ENCODE measurements at regions not wholly inside any gene's neighbourhood (a gene's known extent, or its start where the extent isn't known, plus 50 kb on each side); places are given as distances from the start of the nearest gene placed in this dataset.

DNA sequence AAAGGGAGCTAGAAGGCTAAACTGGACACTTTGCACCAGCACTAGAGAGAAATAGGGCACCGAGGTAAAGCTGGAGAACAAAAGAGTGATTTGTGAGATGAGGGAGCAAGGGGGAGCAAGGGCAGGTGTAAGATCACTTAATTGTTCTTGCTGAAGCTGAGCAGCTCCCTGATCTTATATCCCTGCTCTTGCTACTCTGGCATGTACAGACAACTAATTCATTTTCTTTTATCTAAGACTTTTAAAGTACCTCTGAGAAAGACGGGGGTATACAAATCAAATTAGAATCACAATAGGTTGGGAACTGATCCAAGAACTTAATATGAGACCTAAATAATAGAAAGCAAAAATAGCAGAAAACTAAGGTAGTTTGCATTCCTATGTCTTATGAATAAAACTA is 381.7 kb upstream of the POU3F2 start:
- in situ Hi-C loops (cut with MboI; ENCODE audit: low pct_unique_long_range_greater_than_20kb, low sequenced_read_pairs), result no loop called here
- DNase-seq, result no peak

DNA sequence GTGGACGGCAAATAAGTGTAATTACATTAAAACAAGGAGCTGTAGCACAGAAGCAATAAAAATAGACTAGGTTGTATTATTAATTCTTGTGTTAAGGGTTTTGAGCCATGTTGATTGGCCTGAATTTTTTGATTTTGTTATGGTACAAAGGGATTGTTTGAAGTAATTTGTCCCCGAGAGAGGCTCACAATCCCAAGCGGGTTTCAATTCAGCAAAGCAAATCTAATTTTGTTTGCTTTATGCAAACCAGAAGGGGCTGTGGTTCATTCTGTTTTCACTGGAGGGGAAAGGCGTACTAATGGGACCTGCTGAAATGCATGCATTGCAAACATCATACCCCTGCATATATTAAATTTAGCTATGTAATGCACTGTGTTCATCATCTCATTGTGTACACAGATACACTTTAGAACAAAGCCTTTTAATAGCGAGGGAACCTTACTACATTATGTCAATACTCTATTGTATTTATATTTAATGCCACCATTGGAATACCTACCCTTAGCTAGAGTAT is 379.5 kb upstream of the POU3F2 start:
- in situ Hi-C loops (cut with MboI; ENCODE audit: low pct_unique_long_range_greater_than_20kb, low sequenced_read_pairs), result no loop called here
- DNase-seq, result no peak

DNA sequence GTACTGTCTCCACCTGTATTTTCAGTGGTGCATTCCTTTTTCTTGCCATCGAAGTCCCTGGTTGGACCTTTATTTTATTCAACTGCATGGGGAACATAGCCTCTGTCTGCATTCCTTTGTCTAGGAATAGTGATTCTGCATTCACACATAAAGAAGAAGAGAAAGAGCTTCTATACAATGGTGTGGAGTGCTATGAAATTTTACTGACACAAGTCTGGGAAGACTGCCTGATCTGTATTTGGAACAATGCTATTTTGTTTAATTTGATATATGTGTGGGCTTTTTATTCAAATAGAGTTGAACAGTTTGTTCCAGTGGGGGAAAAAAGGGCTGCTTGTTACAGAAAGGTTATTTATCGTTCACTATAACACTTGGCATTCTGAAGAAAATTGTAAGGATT is 375.7 kb upstream of the POU3F2 start:
- in situ Hi-C loops (cut with MboI; ENCODE audit: low pct_unique_long_range_greater_than_20kb, low sequenced_read_pairs), result no loop called here
- DNase-seq, result no peak

DNA sequence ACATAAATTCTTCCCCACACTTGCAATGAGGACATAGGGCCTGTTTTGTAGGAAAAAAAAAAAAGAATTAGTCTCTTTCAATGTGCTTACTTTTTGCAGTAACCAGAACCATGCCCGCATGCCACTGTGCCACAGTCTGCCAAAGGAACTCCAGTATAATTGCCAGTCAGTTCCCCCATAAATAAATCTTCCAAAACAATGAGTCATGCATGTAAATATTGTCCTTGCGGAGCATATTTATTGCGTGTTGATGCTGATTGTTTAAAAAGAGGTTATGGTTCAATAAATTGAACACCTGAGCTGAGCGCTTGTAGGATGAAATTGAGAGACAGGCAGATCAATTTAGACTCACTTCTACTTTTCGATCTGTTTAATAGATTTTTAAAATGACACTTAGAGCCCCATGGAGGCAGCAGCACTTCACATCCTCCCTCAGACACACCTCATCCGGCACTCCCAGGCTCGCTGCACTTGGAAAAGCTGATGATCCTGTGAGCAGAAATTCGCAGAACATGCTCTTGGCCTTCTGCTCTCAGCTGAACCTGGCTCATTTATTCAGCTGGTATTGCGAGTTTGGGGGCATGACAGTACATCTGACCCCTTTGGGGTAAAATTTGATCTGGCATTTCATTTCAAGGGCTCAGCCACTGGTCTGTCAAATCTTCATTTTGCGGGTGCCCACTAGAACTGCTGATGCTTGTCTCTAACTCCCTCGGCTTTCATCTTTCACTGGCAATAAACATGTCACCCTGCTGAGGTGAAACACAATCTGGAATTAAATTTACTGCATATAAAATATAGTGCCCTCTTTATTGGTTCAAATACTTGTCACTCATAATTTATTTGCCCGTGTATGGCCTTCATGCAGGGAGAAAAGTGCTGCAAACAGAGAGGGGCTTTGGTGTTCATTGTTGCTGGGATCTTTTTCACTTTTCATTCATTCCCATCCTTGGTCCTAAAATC is 371.1 kb upstream of the POU3F2 start:
- DNase-seq, result no peak
- in situ Hi-C loops (cut with MboI; ENCODE audit: low pct_unique_long_range_greater_than_20kb, low sequenced_read_pairs), result no loop called here

DNA sequence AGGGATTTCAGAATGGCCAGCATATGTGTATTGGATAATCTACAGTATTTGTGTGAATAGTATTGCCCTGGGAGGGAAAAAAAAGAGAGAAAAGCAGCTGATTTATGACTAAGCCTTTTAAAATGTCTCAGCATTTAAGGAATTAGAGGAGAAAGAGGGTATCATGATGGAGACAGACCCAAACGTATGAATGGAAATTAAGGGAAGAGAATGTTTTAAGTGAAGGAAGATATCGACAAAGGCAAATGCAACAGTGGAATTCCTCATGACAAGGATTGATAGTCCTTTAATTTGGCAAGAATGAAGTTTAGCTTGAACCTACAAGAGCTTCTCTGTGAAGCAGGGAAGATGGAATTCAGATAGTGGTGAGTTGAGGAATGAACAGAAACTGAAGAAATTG is 367.3 kb upstream of the POU3F2 start:
- in situ Hi-C loops (cut with MboI; ENCODE audit: low pct_unique_long_range_greater_than_20kb, low sequenced_read_pairs), result no loop called here
- DNase-seq, result no peak

DNA sequence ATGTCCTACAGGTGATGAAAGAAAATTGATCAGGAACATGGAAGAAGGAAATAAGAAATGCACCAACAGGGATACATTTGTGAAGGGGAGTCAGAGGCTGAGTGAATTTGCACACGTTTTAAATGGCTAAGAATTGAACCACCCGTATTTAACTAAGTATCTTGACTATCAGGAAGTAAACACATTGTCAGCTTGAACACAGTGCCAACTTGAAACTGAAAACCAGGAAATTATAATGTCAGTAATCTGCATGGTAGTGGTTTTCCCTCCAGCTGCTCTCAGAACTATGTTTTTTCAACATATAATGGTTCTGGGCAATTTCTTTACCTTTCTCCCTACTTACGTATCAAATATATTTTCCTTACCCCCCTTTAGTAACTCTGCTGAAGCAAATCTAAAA is 366.5 kb upstream of the POU3F2 start:
- no peak for DNase-seq
- in situ Hi-C loops (cut with MboI; ENCODE audit: low pct_unique_long_range_greater_than_20kb, low sequenced_read_pairs), result no loop called here

DNA sequence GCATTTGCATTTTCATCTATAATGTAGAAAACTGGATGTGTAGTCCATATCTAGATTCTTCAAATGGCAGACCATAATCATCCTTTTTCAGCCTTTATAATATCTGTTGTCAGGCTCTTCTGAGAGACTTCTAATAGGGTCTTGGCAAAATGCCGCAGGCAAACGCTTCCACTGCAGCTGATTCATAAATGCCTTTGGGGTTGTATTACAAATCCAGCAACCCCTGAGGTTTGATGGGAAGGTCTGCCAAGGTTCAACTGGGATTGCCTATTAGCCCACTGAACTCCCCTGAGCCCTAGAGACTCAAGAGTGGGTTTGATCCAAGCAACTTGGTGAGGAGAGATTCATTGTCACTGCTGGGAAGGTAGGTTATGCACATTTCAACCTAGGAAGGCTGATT is 365.2 kb upstream of the POU3F2 start:
- no peak for DNase-seq
- in situ Hi-C loops (cut with MboI; ENCODE audit: low pct_unique_long_range_greater_than_20kb, low sequenced_read_pairs), result no loop called here

DNA sequence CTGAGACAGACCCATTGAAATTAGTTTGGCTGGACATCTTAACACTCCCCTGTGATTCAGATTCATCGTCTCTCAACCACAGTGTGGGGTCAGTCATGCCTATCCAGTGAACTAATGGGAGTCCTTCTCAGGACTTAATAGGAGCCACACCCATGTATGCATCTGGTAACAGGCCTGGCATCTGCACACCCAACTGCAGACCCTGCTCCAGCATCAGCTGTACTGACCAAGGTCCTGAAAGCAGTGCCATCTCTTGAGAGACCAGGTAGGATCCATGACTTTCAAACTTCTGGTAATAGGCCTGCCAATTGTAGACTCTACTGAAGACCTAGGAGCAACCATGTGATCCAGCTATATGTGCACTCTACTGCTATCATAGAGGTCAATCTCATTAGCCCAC is 363.6 kb upstream of the POU3F2 start:
- no peak for DNase-seq
- in situ Hi-C loops (cut with MboI; ENCODE audit: low pct_unique_long_range_greater_than_20kb, low sequenced_read_pairs), result no loop called here

DNA sequence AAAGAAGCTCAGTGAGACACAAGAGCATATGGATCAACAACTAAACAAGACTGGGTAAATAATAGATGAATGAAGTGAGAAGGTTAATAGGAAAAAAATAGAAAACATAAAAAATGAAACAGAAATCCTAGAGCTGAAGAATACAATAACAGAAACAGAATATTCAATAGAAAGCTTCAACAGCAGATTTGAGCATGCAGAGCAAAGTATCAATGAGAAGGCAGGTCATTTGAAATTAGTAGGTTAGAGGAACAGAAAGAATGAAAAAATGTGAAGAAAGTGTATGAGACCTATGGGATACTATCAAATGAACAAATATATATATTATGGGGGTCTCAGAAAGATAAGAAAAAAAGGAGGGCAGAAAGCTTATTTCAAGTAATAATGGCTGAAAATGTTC is 362.9 kb upstream of the POU3F2 start:
- in situ Hi-C loops (cut with MboI; ENCODE audit: low pct_unique_long_range_greater_than_20kb, low sequenced_read_pairs), result no loop called here
- no peak for DNase-seq

DNA sequence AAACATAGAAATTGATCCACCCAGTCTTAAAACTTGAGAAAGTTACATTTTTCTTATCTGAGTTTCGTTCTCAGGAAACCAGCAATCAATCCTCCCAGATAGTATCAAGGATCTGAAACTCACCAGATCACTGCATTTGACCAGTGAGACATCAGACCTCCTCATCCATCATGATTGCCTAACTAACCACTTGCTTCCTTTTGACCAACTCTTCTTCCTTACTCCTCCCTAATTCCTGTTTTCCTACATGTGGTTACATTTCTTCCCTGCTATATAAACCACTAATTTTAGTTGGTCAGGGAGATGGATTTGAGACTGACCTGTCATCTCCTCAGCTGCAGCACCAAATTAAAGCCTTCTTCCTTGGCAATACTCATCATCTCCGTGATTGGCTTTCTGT is 357.1 kb upstream of the POU3F2 start:
- in situ Hi-C loops (cut with MboI; ENCODE audit: low pct_unique_long_range_greater_than_20kb, low sequenced_read_pairs), result no loop called here
- no peak for DNase-seq

DNA sequence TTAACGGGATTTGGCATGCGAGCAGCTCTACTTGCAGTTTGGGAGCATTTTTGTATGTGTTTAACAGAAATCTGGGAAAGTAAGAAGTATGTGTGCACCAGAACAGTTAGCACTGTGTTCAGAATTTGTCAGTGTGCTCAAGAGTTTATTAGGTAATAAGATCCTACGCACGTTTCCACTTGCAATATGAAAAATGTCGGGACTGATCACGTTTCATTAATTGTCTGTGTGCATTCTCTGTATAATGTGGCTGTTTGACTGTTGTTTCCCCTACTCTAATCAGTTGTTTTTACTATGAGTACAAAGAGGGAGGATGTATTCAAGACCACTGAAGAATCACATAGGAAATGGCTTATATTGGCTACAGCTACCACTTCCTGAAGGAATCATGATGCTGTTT is 349.7 kb upstream of the POU3F2 start:
- DNase-seq, result no peak
- in situ Hi-C loops (cut with MboI; ENCODE audit: low pct_unique_long_range_greater_than_20kb, low sequenced_read_pairs), result no loop called here

DNA sequence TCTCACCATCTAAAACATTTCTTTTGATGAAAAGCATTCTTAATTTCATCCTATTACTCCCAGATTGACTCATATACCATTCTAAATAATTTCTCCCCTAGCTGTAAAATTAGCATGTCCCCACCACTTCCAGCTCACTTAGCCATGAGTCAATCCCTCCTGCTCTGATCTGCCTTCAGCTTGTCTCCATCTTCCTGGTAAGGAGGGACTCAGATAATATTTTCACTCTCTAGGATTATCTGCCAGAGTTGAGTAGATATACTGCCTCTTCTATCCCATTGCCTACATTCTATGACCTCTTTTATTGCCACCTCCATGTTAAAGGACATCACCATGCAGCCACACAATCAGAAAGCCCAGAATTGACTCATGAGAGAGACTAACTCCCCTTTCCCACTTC is 348.8 kb upstream of the POU3F2 start:
- no peak for DNase-seq
- in situ Hi-C loops (cut with MboI; ENCODE audit: low pct_unique_long_range_greater_than_20kb, low sequenced_read_pairs), result no loop called here

DNA sequence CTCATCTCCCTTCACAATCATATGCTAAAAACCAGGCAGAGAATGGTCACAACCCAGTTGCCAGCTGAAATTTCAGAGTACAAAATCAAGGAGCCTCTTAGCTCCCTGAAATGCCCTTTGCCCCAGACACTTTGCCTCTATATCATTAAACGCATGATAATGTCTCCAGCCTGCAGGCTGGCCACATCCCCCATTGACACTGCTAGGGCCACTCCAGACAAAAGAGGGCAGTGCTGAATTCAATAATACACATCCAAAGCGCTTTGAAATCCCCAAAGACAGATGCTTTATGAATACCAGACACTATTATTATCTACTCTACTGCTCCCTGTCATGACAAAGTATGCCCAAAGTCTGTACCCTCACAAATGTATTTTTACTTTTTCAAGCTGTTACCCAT is 348.3 kb upstream of the POU3F2 start:
- in situ Hi-C loops (cut with MboI; ENCODE audit: low pct_unique_long_range_greater_than_20kb, low sequenced_read_pairs), result no loop called here
- DNase-seq, result no peak

DNA sequence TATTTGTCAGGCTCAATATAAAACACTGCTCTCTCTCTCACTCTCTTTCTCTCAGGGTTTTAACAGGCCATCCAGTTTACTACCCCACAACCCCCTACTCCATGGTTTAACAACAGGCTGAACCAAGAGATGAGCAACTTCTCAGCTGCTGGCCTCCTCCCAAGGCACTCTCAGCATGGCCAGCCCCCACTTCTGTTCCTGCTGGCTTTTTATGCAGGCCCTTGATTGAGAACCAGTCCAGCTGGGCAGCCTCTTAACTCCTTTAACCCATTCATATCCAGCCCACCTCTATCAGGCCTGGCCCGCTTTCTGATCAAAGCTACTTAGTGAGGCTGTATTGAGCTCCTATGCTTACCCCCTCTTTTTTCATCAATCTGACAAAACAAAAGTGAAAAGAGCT is 346.8 kb upstream of the POU3F2 start:
- in situ Hi-C loops (cut with MboI; ENCODE audit: low pct_unique_long_range_greater_than_20kb, low sequenced_read_pairs), result no loop called here
- DNase-seq, result no peak

DNA sequence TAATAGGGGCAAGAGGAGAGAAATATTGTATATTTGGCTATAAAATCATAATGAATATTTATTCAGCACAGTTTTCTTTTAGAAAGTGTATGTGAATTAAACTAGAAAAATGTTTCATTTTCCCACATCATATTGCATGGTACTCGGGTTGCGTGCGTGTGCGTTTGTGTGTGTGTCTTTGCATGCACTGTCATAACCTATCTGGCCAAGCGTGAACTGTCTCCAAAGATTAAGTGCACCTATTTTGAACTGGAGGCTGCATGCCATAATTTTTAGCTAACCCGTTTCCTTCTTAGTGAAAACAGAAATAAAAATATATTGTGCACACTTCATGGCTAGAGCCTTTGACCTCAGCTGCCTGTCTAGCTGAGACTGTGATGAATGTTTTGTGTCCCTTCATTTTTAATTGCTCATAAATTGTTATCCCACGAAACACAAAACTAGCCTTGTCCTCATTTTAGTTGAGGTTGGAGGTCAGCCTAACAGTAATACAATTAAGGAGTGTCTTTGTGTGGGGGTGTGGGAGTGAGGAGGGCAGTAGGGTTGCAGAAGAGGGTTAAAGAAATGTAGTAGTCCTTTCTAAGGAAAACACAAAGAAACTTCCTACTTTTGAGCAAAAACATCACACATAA is 336.1 kb upstream of the POU3F2 start:
- in situ Hi-C loops (cut with MboI; ENCODE audit: low pct_unique_long_range_greater_than_20kb, low sequenced_read_pairs), result no loop called here
- no peak for DNase-seq

DNA sequence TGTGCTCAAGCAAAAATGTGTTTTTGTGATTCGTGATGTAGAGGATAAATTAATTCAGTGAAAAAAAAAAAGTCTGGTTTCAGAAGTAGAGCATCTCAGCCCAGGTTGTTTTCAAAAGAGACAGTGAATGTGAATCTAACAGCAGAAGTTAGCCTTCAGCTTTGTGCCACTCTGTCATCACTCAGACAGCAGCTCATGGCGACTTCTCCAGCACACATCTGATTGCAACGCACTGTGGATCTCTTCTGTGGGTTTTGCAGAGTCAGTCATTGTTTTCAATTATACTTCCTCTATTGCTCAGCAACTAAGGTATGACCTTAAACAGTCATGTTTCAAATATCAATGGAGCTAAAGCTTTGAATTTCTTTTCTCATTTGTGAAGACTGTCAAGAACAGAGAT is 335.5 kb upstream of the POU3F2 start:
- peak; percentile 1 for DNase-seq
- in situ Hi-C loops (cut with MboI; ENCODE audit: low pct_unique_long_range_greater_than_20kb, low sequenced_read_pairs), result no loop called here

DNA sequence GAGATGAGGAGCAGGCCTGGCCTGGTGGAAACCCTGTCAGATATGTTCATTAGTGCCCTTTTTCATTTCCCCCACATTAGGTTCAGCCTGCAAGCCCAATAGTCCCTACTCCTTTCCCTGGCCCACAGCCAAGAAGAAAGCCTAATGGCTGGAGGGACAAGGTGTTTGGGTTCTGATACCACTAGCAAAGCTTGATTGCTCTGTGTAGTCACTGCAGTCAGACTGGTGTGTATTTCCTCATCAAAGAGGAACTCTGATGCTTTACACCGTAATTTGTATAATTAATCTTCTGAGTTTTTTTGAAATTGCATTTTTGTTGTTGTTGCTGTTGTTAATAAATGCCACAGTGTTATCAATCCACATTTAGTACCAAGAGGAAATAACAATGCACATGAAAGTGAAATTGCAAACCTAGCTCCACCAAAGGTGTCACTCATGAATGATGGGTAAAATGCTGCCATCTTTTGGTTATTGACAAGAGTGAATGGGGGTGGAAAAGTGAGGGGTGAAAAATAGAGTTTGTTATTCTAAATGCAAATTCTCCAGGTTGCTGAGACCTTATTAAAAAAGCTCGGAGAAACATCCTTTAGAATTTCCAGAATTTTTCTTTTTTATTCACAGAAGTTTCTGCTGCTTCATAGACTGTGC is 320.2 kb upstream of the POU3F2 start:
- no peak for DNase-seq
- in situ Hi-C loops (cut with MboI; ENCODE audit: low pct_unique_long_range_greater_than_20kb, low sequenced_read_pairs), result no loop called here

DNA sequence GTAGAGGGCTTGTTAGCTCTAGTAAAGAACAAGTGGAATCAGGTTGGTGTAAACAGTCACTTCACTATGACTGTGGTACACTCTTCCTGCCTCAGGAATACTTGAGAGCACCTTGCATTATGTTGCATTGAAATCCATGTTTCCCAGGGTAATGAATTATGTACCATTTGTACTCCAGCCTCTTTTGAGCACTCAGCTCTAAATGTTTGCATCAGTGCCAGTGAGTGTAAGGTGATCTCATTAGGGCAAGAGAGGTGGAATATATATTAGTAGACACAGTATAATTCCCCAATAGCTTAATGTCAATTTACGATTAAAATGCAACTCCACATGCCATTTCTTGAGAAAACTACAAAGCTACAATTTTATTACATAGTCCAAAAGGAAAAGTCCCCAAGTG is 319.6 kb upstream of the POU3F2 start:
- in situ Hi-C loops (cut with MboI; ENCODE audit: low pct_unique_long_range_greater_than_20kb, low sequenced_read_pairs), result no loop called here
- no peak for DNase-seq

DNA sequence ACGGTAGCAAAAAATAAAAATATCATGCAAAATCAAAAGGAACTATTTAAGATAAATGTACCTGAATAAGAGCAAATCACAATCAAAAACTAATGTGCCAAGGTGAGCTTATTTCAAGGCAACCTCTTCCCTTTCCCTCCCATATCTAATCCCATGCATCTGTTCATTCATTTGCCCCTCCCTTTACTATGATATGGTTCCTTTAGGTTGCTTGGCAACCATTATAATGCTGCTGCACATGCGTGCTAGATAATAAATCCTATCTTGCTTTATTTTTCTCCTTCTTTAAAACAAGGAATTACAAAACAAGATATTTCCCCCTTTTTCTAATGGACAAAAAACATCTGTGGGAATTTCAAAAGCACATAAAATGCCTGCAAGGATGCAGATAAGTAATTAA is 318.2 kb upstream of the POU3F2 start:
- DNase-seq, result no peak
- in situ Hi-C loops (cut with MboI; ENCODE audit: low pct_unique_long_range_greater_than_20kb, low sequenced_read_pairs), result no loop called here

DNA sequence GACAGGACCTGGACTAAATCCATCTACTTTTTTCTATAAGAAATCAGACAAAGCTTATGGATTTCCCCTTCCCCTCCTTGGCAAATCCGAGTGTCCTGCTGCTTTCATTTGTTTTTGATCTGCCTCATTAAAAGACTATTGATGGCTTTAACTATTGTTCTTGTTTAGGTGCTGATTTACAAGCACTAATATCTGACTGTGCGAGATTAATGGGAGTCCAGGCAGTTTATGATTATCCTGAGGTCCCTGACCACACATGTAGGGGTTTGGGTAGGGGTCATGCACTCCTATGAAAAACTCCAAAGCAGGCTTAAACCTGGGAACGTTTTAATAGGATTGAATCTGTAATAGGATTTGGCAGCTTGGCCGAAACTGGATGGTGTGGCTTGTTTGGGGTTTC is 317.5 kb upstream of the POU3F2 start:
- DNase-seq, result no peak

More for the DNA sequence above, 317.5 kb upstream of the POU3F2 start:
- in situ Hi-C loops (cut with MboI; ENCODE audit: low pct_unique_long_range_greater_than_20kb, low sequenced_read_pairs), result no loop called here
